ENCODE measurements at regions not wholly inside any gene's neighbourhood (a gene's known extent, or its start where the extent isn't known, plus 50 kb on each side); places are given as distances from the start of the nearest gene placed in this dataset.

- no peak for TF ChIP-seq CTCF (IDR thresholded peaks at IDR 0.05; ENCODE audit: extremely low read depth in 1 of 2, insufficient read depth in 1 of 2, low read depth in 1 of 2, low read length in 2 of 2)
- TF ChIP-seq MYC (IDR thresholded peaks at IDR 0.05; ENCODE audit: low read depth, low read length) = no peak
- no peak for TF ChIP-seq POLR2AphosphoS5 (IDR thresholded peaks at IDR 0.05; ENCODE audit: insufficient read depth, low read depth, low read length)
- no peak for TF ChIP-seq JUN (IDR thresholded peaks at IDR 0.05; ENCODE audit: borderline replicate concordance, insufficient read depth, insufficient read length, low read depth)
- no peak for TF ChIP-seq EZH2 (IDR thresholded peaks at IDR 0.05; ENCODE audit: borderline replicate concordance, low read depth, low read length, severe bottlenecking)
- no peak for TF ChIP-seq GATA2 (IDR thresholded peaks at IDR 0.05; ENCODE audit: insufficient read depth, insufficient read length, low read depth, low read length)
- no peak for TF ChIP-seq POLR2A (IDR thresholded peaks at IDR 0.05; ENCODE audit: low read depth, low read length)
- TF ChIP-seq FOS (IDR thresholded peaks at IDR 0.05; ENCODE audit: borderline replicate concordance, insufficient read depth, low read length) = no peak
- TF ChIP-seq MAX (IDR thresholded peaks at IDR 0.05; ENCODE audit: insufficient read depth, insufficient read length) = no peak
- Histone ChIP-seq H3K9me1 (replicated peaks; ENCODE audit: control insufficient read depth, extremely low read depth, insufficient read depth, low read length) (no peaks in the 10 kb centered on the region), H3K4me3 (replicated peaks in 1 of 3; ENCODE audit: insufficient read depth in 1 of 3, low read depth in 1 of 3, low read length in 3 of 3) (no peak overlapping the region), H3K4me2 (ENCODE audit: insufficient read depth, low read length) (no peak overlapping the region), H4K20me1 (replicated peaks; ENCODE audit: control insufficient read depth, extremely low read depth, insufficient read depth, low read length) (no peaks in the 10 kb centered on the region), H3K27me3 (ENCODE audit: control insufficient read depth in 2 of 2, insufficient read depth in 2 of 2, low read length in 2 of 2) (no peaks in the 10 kb centered on the region), H3K36me3 (ENCODE audit: control insufficient read depth in 2 of 2, extremely low read depth in 1 of 2, insufficient read depth in 2 of 2, low read length in 2 of 2) (no peaks in the 10 kb centered on the region), H3K79me2 (ENCODE audit: control insufficient read depth, insufficient read depth, low read length) (no peaks in the 10 kb centered on the region), H2AFZ (ENCODE audit: low read depth, low read length) (no peak overlapping the region), H3K9me3 (replicated peaks; ENCODE audit: control insufficient read depth, insufficient read depth, low read length) (no peaks in the 10 kb centered on the region), H3K4me1 (ENCODE audit: control insufficient read depth, extremely low read depth, insufficient read depth, low read length) (no peaks in the 10 kb centered on the region), H3K27ac (ENCODE audit: insufficient read depth, low read depth, low read length) (no peak overlapping the region), H3K9ac (replicated peaks; ENCODE audit: extremely low read depth, insufficient read depth, low read length) (no peak overlapping the region)
- no peak for FAIRE-seq
- no TSS peak for BruUV-seq (replicated peaks)
- ChIA-PET POLR2A (no interaction called here), CTCF (no interaction called here)
- DNase-seq (ENCODE audit: low read depth, low spot score) = no peak
- dilution Hi-C loops (cut with MboI; ENCODE audit: extremely low pct_ligation_motif_present, low sequenced_read_pairs) = no loop called here
- intact Hi-C loops (cut with micrococcal nuclease) = no loop called here
These were observed 203.8 kb upstream of the ACO1 start for GRCh38 chr9:32180597-32180996.
